Activated T-cell treated with anti-CD3 and anti-CD28 coated beads, Interleukin-2, amount 50 U/mL, for 4 hours (primary cell): ENCODE measurements at regions not wholly inside any gene's neighbourhood (a gene's known extent, or its start where the extent isn't known, plus 50 kb on each side); places are given as distances from the start of the nearest gene placed in this dataset.

Experiments
- ATAC-seq, 2 donors: fragments of 200-7000 bp; cut with Tn5 transposase; one replicate each; pipeline ENCODE4 v1.10.0; 2021
- DNase-seq: peaks from one replicate; pipeline ENCODE4 v3.0.0-alpha.2; 2020
- H3K27me3 Mint-ChIP-seq: one replicate; pipeline ENCODE4 v1.8.0; 2021; ENCODE audit warnings: low read depth, mixed read lengths
- H3K36me3 Mint-ChIP-seq: one replicate; pipeline ENCODE4 v1.8.0; 2022; ENCODE audit warnings: mixed read lengths; ENCODE audit not compliant: insufficient read depth
- H3K4me1 Mint-ChIP-seq: one replicate; pipeline ENCODE4 v1.8.0; 2021; ENCODE audit warnings: low read depth, mixed read lengths
- H3K4me3 Mint-ChIP-seq: one replicate; pipeline ENCODE4 v1.8.0; 2021; ENCODE audit warnings: mild to moderate bottlenecking, moderate library complexity, mixed read lengths
- H3K9me3 Mint-ChIP-seq: one replicate; pipeline ENCODE4 v1.8.0; 2021; ENCODE audit warnings: mixed read lengths

- no peaks in the 10 kb centered on the region for H3K36me3 Mint-ChIP-seq
- H3K27me3 Mint-ChIP-seq, result no peaks in the 10 kb centered on the region
- H3K4me3 Mint-ChIP-seq, result no peak overlapping the region
- no peak for ATAC-seq
- no peak for DNase-seq
- H3K4me1 Mint-ChIP-seq, result no peaks in the 10 kb centered on the region
- H3K9me3 Mint-ChIP-seq, result no peaks in the 10 kb centered on the region
Observed at GRCh38 chr17:52823155-52823554, 664.6 kb upstream of the CA10 start.

GRCh38 chr17:52790359-52790955 is 631.9 kb upstream of the CA10 start:
- H3K27me3 Mint-ChIP-seq, result no peaks in the 10 kb centered on the region
- no peak for DNase-seq
- ATAC-seq, result no peak
- H3K36me3 Mint-ChIP-seq, result no peaks in the 10 kb centered on the region
- peaks cover 4% of the 10 kb centered on the region for H3K9me3 Mint-ChIP-seq
- no peaks in the 10 kb centered on the region for H3K4me1 Mint-ChIP-seq
- H3K4me3 Mint-ChIP-seq, result no peak overlapping the region

GRCh38 chr17:52789829-52790228 is 631.3 kb upstream of the CA10 start:
- Mint-ChIP-seq H3K36me3 (no peaks in the 10 kb centered on the region), H3K9me3 (peaks cover 4% of the 10 kb centered on the region), H3K4me3 (no peak overlapping the region), H3K4me1 (no peaks in the 10 kb centered on the region), H3K27me3 (no peaks in the 10 kb centered on the region)
- DNase-seq (no peak), ATAC-seq (no peak)

GRCh38 chr17:52776234-52776633 is 617.7 kb upstream of the CA10 start:
- ATAC-seq (no peak), DNase-seq (no peak)
- H3K4me1 Mint-ChIP-seq, result no peaks in the 10 kb centered on the region
- peaks cover 7% of the 10 kb centered on the region for H3K9me3 Mint-ChIP-seq
- H3K27me3 Mint-ChIP-seq, result no peaks in the 10 kb centered on the region
- no peak overlapping the region for H3K4me3 Mint-ChIP-seq
- H3K36me3 Mint-ChIP-seq, result no peaks in the 10 kb centered on the region

DNA sequence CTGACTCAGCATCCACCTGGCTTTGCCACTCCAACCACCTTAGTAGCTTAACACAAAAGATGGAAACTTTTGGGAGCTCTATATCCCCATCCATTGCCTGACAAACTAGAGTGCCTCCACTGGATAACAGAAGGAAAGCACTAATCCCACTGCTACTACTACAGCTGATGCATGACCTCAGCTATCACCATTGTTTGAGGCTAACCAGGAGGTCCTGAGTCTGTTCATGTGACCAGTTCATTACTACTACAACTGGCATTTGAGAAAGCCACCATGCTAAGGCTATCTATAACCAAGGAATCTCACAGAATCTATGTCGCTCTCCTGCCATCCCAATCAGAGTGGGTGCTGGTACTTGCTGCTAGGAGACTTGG is 604.3 kb upstream of the CA10 start:
- Mint-ChIP-seq H3K9me3 (peaks cover 14% of the 10 kb centered on the region), H3K4me1 (no peaks in the 10 kb centered on the region), H3K36me3 (no peaks in the 10 kb centered on the region), H3K4me3 (no peak overlapping the region), H3K27me3 (no peaks in the 10 kb centered on the region)
- ATAC-seq, result no peak
- DNase-seq, result no peak

DNA sequence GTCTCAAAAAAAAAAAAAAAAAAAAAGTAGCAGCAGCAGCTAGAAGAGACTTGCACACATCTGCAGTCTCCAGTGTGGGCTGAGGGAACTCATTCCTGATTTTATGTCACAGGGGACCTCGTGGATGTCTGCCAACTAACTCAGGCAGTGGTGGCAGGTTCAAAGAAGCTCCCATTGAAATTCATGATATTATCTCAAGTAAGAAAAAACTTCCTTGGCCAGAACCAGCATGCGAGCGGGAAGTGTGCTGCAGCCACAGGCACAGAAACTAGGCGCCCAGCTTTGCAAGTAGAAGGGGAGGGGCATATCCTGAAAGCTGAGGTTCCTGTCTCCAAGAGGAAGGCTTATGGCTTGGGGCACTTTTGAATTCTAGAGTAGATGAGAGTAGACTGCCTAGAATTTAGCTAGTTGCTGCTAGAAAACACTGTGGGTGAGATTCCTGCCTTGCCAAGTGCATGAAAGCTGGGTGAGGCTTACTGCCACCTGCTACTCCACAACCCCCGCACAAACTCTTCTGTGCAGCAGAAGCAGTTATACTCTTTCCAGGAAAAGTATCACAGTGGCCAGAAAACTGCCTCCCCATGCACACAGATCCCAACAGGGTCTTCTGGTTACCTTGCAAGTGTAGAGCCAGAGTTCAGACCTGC is 603.8 kb upstream of the CA10 start:
- H3K4me3 Mint-ChIP-seq, result no peak overlapping the region
- ATAC-seq, result no peak
- H3K4me1 Mint-ChIP-seq, result no peaks in the 10 kb centered on the region
- H3K27me3 Mint-ChIP-seq, result no peaks in the 10 kb centered on the region
- H3K36me3 Mint-ChIP-seq, result no peaks in the 10 kb centered on the region
- no peak for DNase-seq
- H3K9me3 Mint-ChIP-seq, result peaks cover 14% of the 10 kb centered on the region

DNA sequence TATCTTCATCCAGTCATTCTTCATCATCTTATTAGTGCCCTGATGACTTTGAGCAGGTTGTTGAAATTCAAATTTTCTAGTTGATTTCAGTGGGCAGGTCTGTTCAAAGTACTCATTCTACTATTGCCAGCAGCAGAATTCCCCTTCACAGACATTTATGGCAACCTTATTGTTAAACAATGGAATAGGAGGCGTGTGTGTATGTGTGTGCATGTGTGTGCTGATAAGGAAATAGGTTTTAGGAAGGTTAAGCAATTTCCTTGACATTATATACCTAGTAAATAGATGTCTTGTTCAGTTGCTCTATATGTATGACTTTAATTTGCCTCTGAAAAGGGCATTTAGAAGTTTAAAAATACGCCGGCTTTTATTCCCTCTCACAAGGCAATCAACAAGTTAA is 601.4 kb upstream of the CA10 start:
- H3K36me3 Mint-ChIP-seq, result no peaks in the 10 kb centered on the region
- no peak for ATAC-seq
- peaks cover 10% of the 10 kb centered on the region for H3K9me3 Mint-ChIP-seq
- no peak overlapping the region for H3K4me3 Mint-ChIP-seq
- no peak for DNase-seq
- H3K4me1 Mint-ChIP-seq, result no peaks in the 10 kb centered on the region
- H3K27me3 Mint-ChIP-seq, result no peaks in the 10 kb centered on the region

DNA sequence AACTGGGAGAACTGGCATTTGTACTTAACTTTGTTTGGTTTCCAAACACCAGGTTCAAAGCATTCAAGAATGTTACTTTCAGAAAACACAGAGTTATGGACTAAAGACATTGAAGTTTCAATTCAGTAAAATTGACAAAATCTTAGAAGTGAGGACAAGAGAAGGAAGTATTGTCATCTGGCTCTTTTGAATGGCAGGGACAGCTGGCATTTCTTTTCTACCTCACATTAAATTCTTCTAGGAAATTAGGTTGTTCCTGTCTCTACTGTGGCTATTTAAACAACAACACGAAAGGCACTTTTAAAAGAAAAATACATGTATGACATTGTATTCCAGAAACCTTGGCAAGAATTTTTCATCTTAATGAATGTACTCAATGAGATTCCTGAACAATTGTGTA is 600.0 kb upstream of the CA10 start:
- H3K4me1 Mint-ChIP-seq, result no peaks in the 10 kb centered on the region
- H3K4me3 Mint-ChIP-seq, result no peak overlapping the region
- H3K27me3 Mint-ChIP-seq, result no peaks in the 10 kb centered on the region
- H3K36me3 Mint-ChIP-seq, result no peaks in the 10 kb centered on the region
- no peak for ATAC-seq
- DNase-seq, result no peak
- peaks cover 10% of the 10 kb centered on the region for H3K9me3 Mint-ChIP-seq

DNA sequence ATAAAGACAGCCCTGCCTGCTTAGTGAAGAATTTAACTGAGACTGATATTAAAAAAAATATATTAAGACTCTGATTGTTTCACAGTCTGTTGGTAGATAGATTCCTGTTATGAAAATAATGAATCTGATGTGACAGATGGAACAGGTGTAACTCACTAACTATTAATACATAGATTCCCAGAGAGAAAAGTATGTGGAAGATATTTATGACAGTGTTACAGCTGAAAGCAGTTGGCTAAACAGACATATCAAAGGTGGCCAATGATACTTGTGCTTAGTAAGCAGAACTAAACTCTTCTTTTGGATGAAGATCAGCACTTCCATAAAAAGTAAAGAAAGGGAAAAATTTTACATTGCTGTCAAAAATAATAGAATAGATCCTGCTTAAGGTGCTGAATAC is 598.2 kb upstream of the CA10 start:
- ATAC-seq (no peak), DNase-seq (no peak)
- Mint-ChIP-seq H3K27me3 (no peaks in the 10 kb centered on the region), H3K4me3 (no peak overlapping the region), H3K36me3 (no peaks in the 10 kb centered on the region), H3K9me3 (peaks cover 10% of the 10 kb centered on the region), H3K4me1 (no peaks in the 10 kb centered on the region)

GRCh38 chr17:52754838-52755237 is 596.3 kb upstream of the CA10 start:
- Mint-ChIP-seq H3K27me3 (no peaks in the 10 kb centered on the region), H3K4me3 (no peak overlapping the region), H3K36me3 (no peaks in the 10 kb centered on the region), H3K4me1 (no peaks in the 10 kb centered on the region), H3K9me3 (peaks cover 10% of the 10 kb centered on the region)
- ATAC-seq (no peak), DNase-seq (no peak)

GRCh38 chr17:52751051-52751450 is 592.5 kb upstream of the CA10 start:
- DNase-seq (no peak), ATAC-seq (no peak)
- Mint-ChIP-seq H3K27me3 (no peaks in the 10 kb centered on the region), H3K4me3 (no peak overlapping the region), H3K4me1 (no peaks in the 10 kb centered on the region), H3K36me3 (no peaks in the 10 kb centered on the region), H3K9me3 (no peaks in the 10 kb centered on the region)

DNA sequence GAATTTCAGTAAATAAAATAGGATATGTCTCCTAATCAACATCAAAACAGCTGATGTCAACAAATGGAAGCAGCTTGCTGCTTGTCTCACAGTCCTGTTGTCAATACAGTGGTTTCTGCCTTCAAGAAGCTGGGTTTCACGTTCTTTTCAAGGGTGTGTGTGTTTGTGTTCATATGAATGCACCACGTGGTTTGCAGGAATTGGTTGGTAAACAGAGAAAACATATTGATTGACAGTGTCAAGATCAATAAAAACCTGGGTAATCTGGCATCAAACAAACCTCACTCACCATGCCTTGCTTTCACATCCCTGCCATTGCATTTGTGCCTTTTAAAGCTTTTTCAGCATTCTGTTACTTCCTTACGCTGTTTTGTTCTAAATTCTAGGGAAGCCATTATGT is 585.7 kb upstream of the CA10 start:
- DNase-seq (no peak), ATAC-seq (no peak)
- H3K27me3 Mint-ChIP-seq, result no peaks in the 10 kb centered on the region

DNA sequence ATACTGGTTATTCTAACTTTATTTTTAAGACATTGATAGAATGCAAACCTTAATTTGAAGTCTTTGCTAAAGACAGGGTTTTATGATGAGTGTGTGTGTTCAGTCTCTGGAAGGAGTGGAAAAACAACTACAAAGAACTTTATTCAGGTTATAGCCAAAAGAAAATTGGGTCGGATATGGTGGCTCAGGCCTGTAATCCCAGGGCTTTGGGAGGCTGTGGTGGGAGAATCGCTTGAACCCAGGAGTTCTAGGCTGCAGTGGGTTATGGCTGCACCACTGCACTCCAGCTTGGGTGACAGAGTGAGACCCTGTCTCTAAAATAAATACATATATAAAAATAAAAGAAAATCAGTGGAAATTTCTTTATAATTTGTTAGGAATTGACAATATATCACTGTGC is 581.5 kb upstream of the CA10 start:
- no peak for DNase-seq
- ATAC-seq, result no peak
- Mint-ChIP-seq H3K4me1 (no peaks in the 10 kb centered on the region), H3K4me3 (no peak overlapping the region), H3K9me3 (no peaks in the 10 kb centered on the region), H3K27me3 (no peaks in the 10 kb centered on the region), H3K36me3 (no peaks in the 10 kb centered on the region)

More for the DNA sequence above, 585.7 kb upstream of the CA10 start:
- no peaks in the 10 kb centered on the region for H3K4me1 Mint-ChIP-seq
- H3K9me3 Mint-ChIP-seq, result no peaks in the 10 kb centered on the region
- H3K36me3 Mint-ChIP-seq, result no peaks in the 10 kb centered on the region
- no peak overlapping the region for H3K4me3 Mint-ChIP-seq

GRCh38 chr17:52738791-52739190 is 580.3 kb upstream of the CA10 start:
- Mint-ChIP-seq H3K36me3 (no peaks in the 10 kb centered on the region), H3K9me3 (no peaks in the 10 kb centered on the region), H3K27me3 (no peaks in the 10 kb centered on the region), H3K4me3 (no peak overlapping the region), H3K4me1 (no peaks in the 10 kb centered on the region)
- ATAC-seq (no peak), DNase-seq (no peak)

DNA sequence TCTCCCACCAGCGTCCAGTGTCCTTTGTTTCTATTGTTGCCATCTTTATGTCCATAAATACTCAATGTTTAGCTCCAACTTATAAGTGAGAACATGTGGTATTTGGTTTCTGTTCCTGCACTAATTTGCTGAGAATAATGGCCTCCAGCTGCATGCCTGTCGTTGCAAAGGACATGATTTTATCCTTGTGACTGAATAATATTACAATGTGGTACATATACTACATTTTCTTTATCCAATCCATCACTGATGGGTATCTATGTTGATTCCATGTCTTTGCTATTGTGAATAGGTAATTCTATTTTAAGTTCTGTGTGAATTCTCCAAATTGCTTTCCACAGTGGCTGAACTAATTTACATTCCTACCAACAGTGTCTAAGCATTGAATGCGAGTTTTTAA is 578.6 kb upstream of the CA10 start:
- no peaks in the 10 kb centered on the region for H3K36me3 Mint-ChIP-seq
- H3K4me3 Mint-ChIP-seq, result no peak overlapping the region
- no peaks in the 10 kb centered on the region for H3K9me3 Mint-ChIP-seq
- no peaks in the 10 kb centered on the region for H3K4me1 Mint-ChIP-seq
- DNase-seq, result no peak
- no peaks in the 10 kb centered on the region for H3K27me3 Mint-ChIP-seq
- no peak for ATAC-seq
